HUES48 (cell line): ENCODE measurements at regions not wholly inside any gene's neighbourhood (a gene's known extent, or its start where the extent isn't known, plus 50 kb on each side); places are given as distances from the start of the nearest gene placed in this dataset.

Experiments used
- H3K27ac ChIP-seq: one replicate; pipeline ENCODE4 v1.7.0; 2013; ENCODE audit warnings: low read depth, low read length, inconsistent platforms
- H3K27me3 ChIP-seq: 2 replicates; pipeline ENCODE4 v1.6.1; 2013; ENCODE audit warnings: mild to moderate bottlenecking, low read length; ENCODE audit not compliant: control insufficient read depth, insufficient read depth
- H3K36me3 ChIP-seq: 2 replicates; pipeline ENCODE4 v1.6.1; 2013; ENCODE audit warnings: low read length; ENCODE audit not compliant: control insufficient read depth, insufficient read depth
- H3K4me1 ChIP-seq: 2 replicates; pipeline ENCODE4 v1.6.1; 2013; ENCODE audit warnings: mild to moderate bottlenecking, low read length; ENCODE audit not compliant: control insufficient read depth, insufficient read depth
- H3K4me3 ChIP-seq: 2 replicates; pipeline ENCODE4 v1.5.1; 2013; ENCODE audit warnings: mild to moderate bottlenecking, low read depth, low read length
- H3K9ac ChIP-seq: 2 replicates; pipeline ENCODE4 v1.6.1; 2013; ENCODE audit warnings: mild to moderate bottlenecking, low read depth, low read length, moderate library complexity
- H3K9me3 ChIP-seq: 2 replicates; pipeline ENCODE4 v1.6.1; 2013; ENCODE audit warnings: low read length; ENCODE audit not compliant: control insufficient read depth, insufficient read depth

DNA sequence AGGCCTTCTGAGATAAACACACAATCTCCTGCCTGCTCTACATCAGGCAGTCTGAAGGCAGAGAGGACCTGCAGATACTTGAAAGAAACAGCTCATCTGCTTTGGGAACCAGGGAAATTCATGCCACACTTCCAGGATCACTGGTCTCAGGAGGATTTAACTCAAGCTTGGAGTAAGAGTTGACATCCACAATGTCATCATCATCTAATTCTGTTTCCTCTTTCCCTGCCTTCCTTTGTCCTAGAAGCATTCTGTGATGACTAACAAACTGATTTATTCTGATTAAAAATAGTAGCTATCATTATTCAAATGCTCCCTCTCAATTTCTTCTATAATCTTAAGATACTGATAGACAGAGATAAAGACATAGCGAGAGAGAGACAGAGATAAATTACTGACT, 766.8 kb downstream of the BCL11A start:
- H3K27me3 ChIP-seq, result no peaks in the 10 kb centered on the region
- H3K27ac ChIP-seq, result no peak overlapping the region
- no peak overlapping the region for H3K9ac ChIP-seq
- H3K4me1 ChIP-seq, result peaks cover 36% of the 10 kb centered on the region
- H3K9me3 ChIP-seq, result no peaks in the 10 kb centered on the region
- H3K36me3 ChIP-seq, result no peaks in the 10 kb centered on the region
- H3K4me3 ChIP-seq, result no peak overlapping the region

DNA sequence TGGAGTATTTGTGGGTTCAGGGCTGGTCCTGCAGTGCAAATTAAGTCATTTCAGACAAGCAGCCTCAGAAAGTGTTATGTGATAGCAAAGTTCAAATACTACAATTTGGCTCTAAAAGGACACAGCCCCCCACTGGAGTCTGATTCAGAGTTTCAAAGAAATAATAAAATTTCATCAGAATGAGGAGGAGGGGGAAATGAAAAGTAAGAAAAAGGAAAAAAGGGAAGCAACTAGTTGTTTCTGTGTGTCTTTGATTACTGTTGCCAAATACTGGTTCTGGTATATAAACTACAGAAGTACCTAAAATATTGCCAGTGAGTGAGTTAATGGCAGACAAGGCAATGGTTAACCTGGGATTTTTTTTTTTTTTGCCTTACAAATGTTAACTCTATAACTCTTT, 773.9 kb downstream of the BCL11A start:
- Histone ChIP-seq H3K27me3 (no peaks in the 10 kb centered on the region), H3K9ac (no peak overlapping the region), H3K9me3 (no peaks in the 10 kb centered on the region), H3K27ac (no peak overlapping the region), H3K36me3 (no peaks in the 10 kb centered on the region), H3K4me3 (no peak overlapping the region), H3K4me1 (no peaks in the 10 kb centered on the region)

DNA sequence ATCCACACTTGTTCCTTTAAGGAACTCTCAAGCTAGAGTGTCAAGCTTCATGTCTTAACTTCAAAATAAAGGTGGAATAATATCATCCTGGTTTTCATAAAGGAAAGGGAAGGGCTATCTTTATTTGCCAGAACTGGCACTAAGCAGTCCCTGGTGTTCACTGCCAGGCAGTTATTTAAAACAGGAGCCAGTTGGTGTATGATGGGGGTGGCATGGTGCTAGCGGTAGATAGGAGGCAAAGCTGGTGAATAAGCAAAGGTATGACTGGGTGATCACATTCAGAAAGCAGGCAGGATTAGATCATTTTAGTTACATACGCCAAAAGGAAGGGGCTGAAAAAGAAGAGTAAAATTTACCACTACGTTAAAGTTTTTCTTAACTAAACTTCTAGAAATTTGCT, 776.3 kb downstream of the BCL11A start:
- Histone ChIP-seq H3K9ac (no peak overlapping the region), H3K4me3 (no peak overlapping the region), H3K36me3 (no peaks in the 10 kb centered on the region), H3K9me3 (no peaks in the 10 kb centered on the region), H3K4me1 (no peaks in the 10 kb centered on the region), H3K27me3 (no peaks in the 10 kb centered on the region), H3K27ac (no peak overlapping the region)

DNA sequence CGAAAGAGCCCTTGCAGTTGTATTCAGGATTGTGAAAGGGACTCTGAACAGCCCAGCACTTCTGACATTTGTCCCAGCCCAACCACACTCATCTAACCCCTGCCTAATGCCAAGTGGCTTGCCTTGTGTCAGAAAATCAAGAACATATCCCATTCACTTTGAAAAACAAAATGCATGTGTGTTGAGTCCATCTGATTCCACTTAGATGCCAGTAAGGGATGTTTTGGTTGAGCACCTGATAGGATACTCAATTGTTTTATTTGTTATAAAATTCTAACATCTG, 776.8 kb downstream of the BCL11A start:
- H3K36me3 ChIP-seq, result no peaks in the 10 kb centered on the region
- no peaks in the 10 kb centered on the region for H3K27me3 ChIP-seq
- H3K4me1 ChIP-seq, result no peaks in the 10 kb centered on the region
- H3K9me3 ChIP-seq, result no peaks in the 10 kb centered on the region
- H3K4me3 ChIP-seq, result no peak overlapping the region
- no peak overlapping the region for H3K27ac ChIP-seq
- H3K9ac ChIP-seq, result no peak overlapping the region

DNA sequence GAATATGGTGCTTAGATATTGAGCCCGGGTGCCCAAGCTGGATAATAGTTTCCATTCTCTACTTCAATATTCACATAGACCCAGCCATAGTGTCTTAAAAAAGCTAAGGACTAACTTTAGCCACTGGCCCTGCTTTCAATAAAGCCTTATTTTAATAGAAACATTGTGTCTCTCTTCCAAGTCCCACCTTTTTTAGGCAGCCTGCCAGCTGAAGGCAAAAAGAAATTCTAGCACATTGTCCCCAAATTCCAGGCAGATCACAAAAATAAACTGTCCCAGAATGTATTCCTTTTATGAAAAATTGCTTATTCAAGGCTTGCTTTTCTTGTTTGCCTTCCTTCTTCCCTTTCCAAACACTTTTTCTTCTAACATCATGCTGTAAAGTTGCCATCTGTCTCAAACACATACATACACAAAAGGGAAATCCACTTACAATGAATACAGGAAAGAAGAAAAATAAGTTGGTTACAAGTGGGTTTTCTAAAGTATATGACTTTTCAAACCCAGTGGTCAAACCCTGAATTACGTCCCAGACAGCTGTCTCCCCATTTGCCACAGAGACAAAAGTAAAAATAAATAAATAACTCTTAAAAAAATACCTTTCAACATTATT, 778.5 kb downstream of the BCL11A start:
- no peaks in the 10 kb centered on the region for H3K27me3 ChIP-seq
- no peaks in the 10 kb centered on the region for H3K4me1 ChIP-seq
- H3K9ac ChIP-seq, result no peak overlapping the region
- H3K4me3 ChIP-seq, result no peak overlapping the region
- no peaks in the 10 kb centered on the region for H3K36me3 ChIP-seq
- H3K9me3 ChIP-seq, result no peaks in the 10 kb centered on the region
- H3K27ac ChIP-seq, result no peak overlapping the region

DNA sequence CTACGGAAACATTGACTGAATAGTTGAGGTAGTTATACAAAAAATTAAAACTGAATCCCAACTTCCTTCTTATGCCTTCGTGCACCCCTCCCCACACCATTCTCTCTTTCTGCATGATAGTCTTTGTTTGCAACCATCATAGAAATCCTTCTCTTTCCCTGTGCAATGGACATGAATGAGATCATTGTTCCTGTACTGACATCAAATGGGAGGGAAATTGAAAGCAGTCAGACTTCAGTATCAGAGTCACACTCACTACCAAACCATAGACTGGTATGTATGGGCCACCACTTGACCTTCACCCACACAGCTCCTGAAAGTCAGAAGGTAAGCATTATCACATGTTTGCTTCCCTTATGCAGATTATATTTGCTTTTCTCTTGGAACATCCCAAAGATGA, 782.8 kb downstream of the BCL11A start:
- Histone ChIP-seq H3K4me1 (no peaks in the 10 kb centered on the region), H3K27ac (no peak overlapping the region), H3K4me3 (no peak overlapping the region), H3K9ac (no peak overlapping the region), H3K27me3 (no peaks in the 10 kb centered on the region), H3K9me3 (no peaks in the 10 kb centered on the region), H3K36me3 (no peaks in the 10 kb centered on the region)

DNA sequence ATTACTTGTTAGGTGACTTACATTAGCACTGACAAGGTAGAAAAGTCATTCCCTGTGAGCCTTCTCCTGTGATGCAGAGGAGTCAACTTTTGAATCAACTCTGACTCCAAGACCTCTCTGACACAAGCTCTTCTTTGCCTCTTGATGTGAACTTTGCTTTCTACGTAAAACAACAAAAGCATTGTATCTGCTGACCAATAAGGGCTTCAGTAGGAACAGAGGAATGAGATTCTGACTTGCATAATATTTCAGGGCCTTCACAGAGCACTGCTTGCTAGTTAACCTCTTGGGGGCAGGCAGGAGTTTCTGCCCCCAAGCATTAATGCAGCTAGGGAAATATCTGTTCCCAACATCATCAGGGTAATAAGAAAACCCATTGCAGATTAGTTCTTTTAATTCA, 791.5 kb downstream of the BCL11A start:
- H3K36me3 ChIP-seq, result no peaks in the 10 kb centered on the region
- no peaks in the 10 kb centered on the region for H3K9me3 ChIP-seq
- no peak overlapping the region for H3K27ac ChIP-seq
- no peak overlapping the region for H3K9ac ChIP-seq
- no peaks in the 10 kb centered on the region for H3K4me1 ChIP-seq
- H3K4me3 ChIP-seq, result no peak overlapping the region
- H3K27me3 ChIP-seq, result no peaks in the 10 kb centered on the region

DNA sequence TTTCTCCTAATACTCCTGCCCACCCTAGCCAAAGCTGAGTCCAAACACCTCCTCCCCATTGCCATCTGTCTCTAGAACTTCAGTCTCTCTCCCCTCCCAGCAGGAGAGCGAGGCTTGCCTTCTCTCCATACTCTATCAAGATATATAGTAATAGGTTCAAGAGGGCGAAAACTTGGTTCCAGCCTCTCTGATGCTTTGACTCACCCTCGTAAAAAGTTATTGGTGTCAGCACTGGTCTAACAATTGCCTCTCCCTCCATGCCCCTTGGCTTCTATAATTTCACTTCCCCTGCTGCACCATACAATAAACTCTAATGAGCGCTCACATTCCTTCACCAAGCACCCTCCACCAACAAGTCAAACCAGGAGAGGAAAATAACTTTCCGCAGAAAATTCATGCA, 797.3 kb downstream of the BCL11A start:
- H3K9ac ChIP-seq, result no peak overlapping the region
- no peaks in the 10 kb centered on the region for H3K36me3 ChIP-seq
- H3K27me3 ChIP-seq, result no peaks in the 10 kb centered on the region
- no peaks in the 10 kb centered on the region for H3K9me3 ChIP-seq
- H3K4me1 ChIP-seq, result no peaks in the 10 kb centered on the region
- H3K27ac ChIP-seq, result no peak overlapping the region
- no peak overlapping the region for H3K4me3 ChIP-seq

DNA sequence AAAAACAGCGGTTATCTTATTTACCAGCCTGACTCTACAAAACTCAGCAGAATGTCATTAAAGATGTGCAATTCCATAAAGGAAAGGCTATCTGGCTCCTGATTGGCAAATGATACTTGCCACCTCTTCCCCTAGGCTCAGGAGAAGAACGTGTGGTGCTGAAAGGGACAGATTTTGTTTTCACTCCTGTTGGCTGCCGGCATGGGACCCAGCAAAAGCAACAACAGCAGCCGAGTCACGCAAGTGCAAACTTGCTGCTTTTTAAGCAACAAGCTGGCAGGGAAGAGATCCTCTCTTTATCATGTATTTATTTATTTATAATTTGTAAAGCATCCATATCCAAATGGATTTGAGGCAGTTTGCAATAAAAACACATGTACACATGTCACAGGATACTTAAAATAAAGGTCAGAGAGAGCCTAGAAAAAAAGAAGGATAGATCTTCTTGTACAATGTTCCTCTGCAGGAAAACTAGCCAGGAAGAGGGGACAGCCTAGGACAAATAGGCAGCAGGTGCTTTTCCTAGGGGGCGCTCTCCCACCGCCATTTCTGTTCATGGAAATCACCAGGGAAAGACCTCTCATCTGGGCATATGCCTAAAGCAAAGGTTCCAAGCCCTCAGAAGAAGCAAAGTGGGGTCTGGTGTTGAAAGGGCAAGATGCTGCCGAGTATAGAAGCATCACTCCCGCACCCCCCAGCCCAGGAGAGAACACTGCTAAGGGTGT, 799.3 kb downstream of the BCL11A start:
- H3K9me3 ChIP-seq, result no peaks in the 10 kb centered on the region
- H3K4me1 ChIP-seq, result no peaks in the 10 kb centered on the region
- no peaks in the 10 kb centered on the region for H3K27me3 ChIP-seq
- no peak overlapping the region for H3K4me3 ChIP-seq
- no peak overlapping the region for H3K9ac ChIP-seq
- H3K36me3 ChIP-seq, result no peaks in the 10 kb centered on the region
- no peak overlapping the region for H3K27ac ChIP-seq

DNA sequence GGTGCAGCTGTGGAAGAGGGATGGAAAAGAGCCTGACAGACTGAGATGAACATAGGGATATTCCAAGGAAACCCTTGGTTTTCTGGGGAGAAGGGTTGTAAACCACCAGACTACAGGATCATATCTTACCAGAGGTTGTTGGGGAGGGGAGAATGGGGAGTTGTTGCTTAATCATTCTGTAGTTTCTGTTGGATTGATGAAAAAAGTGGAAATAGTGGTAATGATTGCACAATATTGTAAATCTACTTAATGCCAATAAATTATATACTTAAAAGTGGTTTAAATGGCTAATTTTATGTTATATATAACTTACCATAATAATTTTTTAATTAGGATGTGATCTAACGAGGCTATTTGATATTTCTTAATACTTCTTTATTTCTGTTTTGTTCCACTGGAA, 800.9 kb downstream of the BCL11A start:
- Histone ChIP-seq H3K36me3 (no peaks in the 10 kb centered on the region), H3K9me3 (no peaks in the 10 kb centered on the region), H3K27ac (no peak overlapping the region), H3K4me1 (no peaks in the 10 kb centered on the region), H3K9ac (no peak overlapping the region), H3K27me3 (no peaks in the 10 kb centered on the region), H3K4me3 (no peak overlapping the region)

DNA sequence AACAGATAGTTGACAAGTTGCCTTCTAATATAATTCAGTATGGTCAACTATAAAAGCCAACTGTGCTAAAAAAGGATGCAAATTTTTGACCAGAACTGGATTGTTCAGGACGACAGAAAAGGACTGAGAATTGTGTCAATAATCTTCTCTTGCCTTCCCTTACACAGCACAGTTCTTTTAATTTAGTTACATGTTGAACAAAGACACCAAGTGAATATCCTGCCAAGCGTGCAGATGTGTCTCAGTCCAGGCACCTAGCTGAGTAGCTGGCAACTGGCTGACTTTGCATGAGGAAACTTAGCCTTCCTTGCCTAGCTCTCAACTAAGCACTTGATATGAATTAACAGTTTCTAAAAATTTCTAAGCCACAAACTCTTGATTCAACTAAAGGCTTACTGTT, 801.4 kb downstream of the BCL11A start:
- no peak overlapping the region for H3K27ac ChIP-seq
- H3K9me3 ChIP-seq, result no peaks in the 10 kb centered on the region

More for the DNA sequence above, 801.4 kb downstream of the BCL11A start:
- H3K36me3 ChIP-seq, result no peaks in the 10 kb centered on the region
- H3K9ac ChIP-seq, result no peak overlapping the region
- no peaks in the 10 kb centered on the region for H3K4me1 ChIP-seq
- no peaks in the 10 kb centered on the region for H3K27me3 ChIP-seq
- no peak overlapping the region for H3K4me3 ChIP-seq
